ENCODE measurements at regions not wholly inside any gene's neighbourhood (a gene's known extent, or its start where the extent isn't known, plus 50 kb on each side); places are given as distances from the start of the nearest gene placed in this dataset.

- TF ChIP-seq CTCF (IDR thresholded peaks at IDR 0.05) (no peak), ZFX (IDR thresholded peaks at IDR 0.05; ENCODE audit: borderline replicate concordance) (no peak)
These were observed 1169.3 kb downstream of the DSC3 start for GRCh38 chr18:29873211-29873610.
